ENCODE measurements at regions not wholly inside any gene's neighbourhood (a gene's known extent, or its start where the extent isn't known, plus 50 kb on each side); places are given as distances from the start of the nearest gene placed in this dataset.

GRCh38 chr1:30489737-30490389, 233.5 kb downstream of the MATN1 start:
- no peaks in the 10 kb centered on the region for H3K9me3 ChIP-seq
- no peaks in the 10 kb centered on the region for H3K4me1 ChIP-seq
- no peaks in the 10 kb centered on the region for H3K27me3 ChIP-seq (ENCODE audit: low read depth)
- H3K4me3 ChIP-seq: no peak overlapping the region
- DNase-seq (ENCODE audit: low spot score in 2 of 2): no peak
- no peaks in the 10 kb centered on the region for H3K36me3 ChIP-seq (replicated peaks)
- in situ Hi-C loops (cut with MboI; ENCODE audit: low sequenced_read_pairs): loop anchor here (5.0 kb wide), 1 partner anchor 393 kb away; no protein-coding TSS in a partner anchor

GRCh38 chr1:30488324-30488913, 235.0 kb downstream of the MATN1 start:
- H3K36me3 ChIP-seq (replicated peaks): no peaks in the 10 kb centered on the region

GRCh38 chr1:30487042-30487441, 236.3 kb downstream of the MATN1 start:
- no peaks in the 10 kb centered on the region for H3K4me1 ChIP-seq
- no peak overlapping the region for H3K4me3 ChIP-seq
- no peaks in the 10 kb centered on the region for H3K27me3 ChIP-seq (ENCODE audit: low read depth)
- no peaks in the 10 kb centered on the region for H3K9me3 ChIP-seq
- H3K36me3 ChIP-seq (replicated peaks): no peaks in the 10 kb centered on the region
- in situ Hi-C loops (cut with MboI; ENCODE audit: low sequenced_read_pairs): no loop called here
- no peak for DNase-seq (ENCODE audit: low spot score in 2 of 2)

More at GRCh38 chr1:30488324-30488913, 235.0 kb downstream of the MATN1 start:
- Histone ChIP-seq H3K4me3 (no peak overlapping the region), H3K4me1 (no peaks in the 10 kb centered on the region), H3K9me3 (no peaks in the 10 kb centered on the region), H3K27me3 (ENCODE audit: low read depth) (no peaks in the 10 kb centered on the region)
- DNase-seq (ENCODE audit: low spot score in 2 of 2): no peak
- in situ Hi-C loops (cut with MboI; ENCODE audit: low sequenced_read_pairs): no loop called here

GRCh38 chr1:30485072-30485471, 238.3 kb downstream of the MATN1 start:
- Histone ChIP-seq H3K27me3 (ENCODE audit: low read depth) (no peaks in the 10 kb centered on the region), H3K36me3 (replicated peaks) (no peaks in the 10 kb centered on the region), H3K4me3 (no peak overlapping the region), H3K4me1 (no peaks in the 10 kb centered on the region), H3K9me3 (no peaks in the 10 kb centered on the region)
- no peak for DNase-seq (ENCODE audit: low spot score in 2 of 2)
- in situ Hi-C loops (cut with MboI; ENCODE audit: low sequenced_read_pairs): no loop called here

- Histone ChIP-seq H3K9me3 (no peaks in the 10 kb centered on the region), H3K36me3 (replicated peaks) (no peaks in the 10 kb centered on the region), H3K27me3 (ENCODE audit: low read depth) (no peaks in the 10 kb centered on the region), H3K4me3 (no peak overlapping the region), H3K4me1 (no peaks in the 10 kb centered on the region)
- no peak for DNase-seq (ENCODE audit: low spot score in 2 of 2)
- in situ Hi-C loops (cut with MboI; ENCODE audit: low sequenced_read_pairs): no loop called here
These were observed 238.7 kb downstream of the MATN1 start for GRCh38 chr1:30484668-30485067.

- DNase-seq (ENCODE audit: low spot score in 2 of 2): no peak
- H3K4me1 ChIP-seq: no peaks in the 10 kb centered on the region
- in situ Hi-C loops (cut with MboI; ENCODE audit: low sequenced_read_pairs): no loop called here
- no peaks in the 10 kb centered on the region for H3K36me3 ChIP-seq (replicated peaks)
- H3K9me3 ChIP-seq: no peaks in the 10 kb centered on the region
- no peak overlapping the region for H3K4me3 ChIP-seq
- 0 out of 2 replicates have a peak, but pooled peaks cover 3% of the 10 kb centered on the region for H3K27me3 ChIP-seq (ENCODE audit: low read depth)
These were observed 243.8 kb downstream of the MATN1 start for GRCh38 chr1:30479575-30479974.

GRCh38 chr1:30478799-30479563, 244.4 kb downstream of the MATN1 start:
- H3K27me3 ChIP-seq (ENCODE audit: low read depth): 0 out of 2 replicates have a peak, but pooled peaks cover 3% of the 10 kb centered on the region

GRCh38 chr1:30478283-30478682, 245.1 kb downstream of the MATN1 start:
- in situ Hi-C loops (cut with MboI; ENCODE audit: low sequenced_read_pairs): no loop called here
- H3K4me3 ChIP-seq: no peak overlapping the region
- DNase-seq (ENCODE audit: low spot score in 2 of 2): no peak
- H3K27me3 ChIP-seq (ENCODE audit: low read depth): 0 out of 2 replicates have a peak, but pooled peaks cover 3% of the 10 kb centered on the region
- no peaks in the 10 kb centered on the region for H3K36me3 ChIP-seq (replicated peaks)
- no peaks in the 10 kb centered on the region for H3K9me3 ChIP-seq
- no peaks in the 10 kb centered on the region for H3K4me1 ChIP-seq

More at GRCh38 chr1:30478799-30479563, 244.4 kb downstream of the MATN1 start:
- H3K4me3 ChIP-seq: no peak overlapping the region
- no peaks in the 10 kb centered on the region for H3K36me3 ChIP-seq (replicated peaks)
- no peaks in the 10 kb centered on the region for H3K4me1 ChIP-seq
- H3K9me3 ChIP-seq: no peaks in the 10 kb centered on the region
- in situ Hi-C loops (cut with MboI; ENCODE audit: low sequenced_read_pairs): no loop called here
- DNase-seq (ENCODE audit: low spot score in 2 of 2): no peak

- no peak for DNase-seq (ENCODE audit: low spot score in 2 of 2)
- Histone ChIP-seq H3K4me1 (no peaks in the 10 kb centered on the region), H3K27me3 (ENCODE audit: low read depth) (0 out of 2 replicates have a peak, but pooled peaks cover 3% of the 10 kb centered on the region), H3K9me3 (no peaks in the 10 kb centered on the region), H3K36me3 (replicated peaks) (no peaks in the 10 kb centered on the region), H3K4me3 (no peak overlapping the region)
- in situ Hi-C loops (cut with MboI; ENCODE audit: low sequenced_read_pairs): no loop called here
These were observed 245.8 kb downstream of the MATN1 start for GRCh38 chr1:30477588-30477987.

GRCh38 chr1:30476911-30477459, 246.4 kb downstream of the MATN1 start:
- Histone ChIP-seq H3K4me3 (no peak overlapping the region), H3K4me1 (no peaks in the 10 kb centered on the region), H3K9me3 (no peaks in the 10 kb centered on the region), H3K36me3 (replicated peaks) (no peaks in the 10 kb centered on the region), H3K27me3 (ENCODE audit: low read depth) (0 out of 2 replicates have a peak, but pooled peaks cover 3% of the 10 kb centered on the region)
- in situ Hi-C loops (cut with MboI; ENCODE audit: low sequenced_read_pairs): no loop called here
- no peak for DNase-seq (ENCODE audit: low spot score in 2 of 2)

GRCh38 chr1:30476476-30476875, 246.9 kb downstream of the MATN1 start:
- Histone ChIP-seq H3K9me3 (no peaks in the 10 kb centered on the region), H3K36me3 (replicated peaks) (no peaks in the 10 kb centered on the region), H3K4me1 (no peaks in the 10 kb centered on the region), H3K4me3 (no peak overlapping the region), H3K27me3 (ENCODE audit: low read depth) (0 out of 2 replicates have a peak, but pooled peaks cover 3% of the 10 kb centered on the region)
- in situ Hi-C loops (cut with MboI; ENCODE audit: low sequenced_read_pairs): no loop called here
- DNase-seq (ENCODE audit: low spot score in 2 of 2): no peak

- Histone ChIP-seq H3K9me3 (no peaks in the 10 kb centered on the region), H3K36me3 (replicated peaks) (no peaks in the 10 kb centered on the region), H3K4me3 (no peak overlapping the region), H3K4me1 (no peaks in the 10 kb centered on the region), H3K27me3 (ENCODE audit: low read depth) (0 out of 2 replicates have a peak, but pooled peaks cover 3% of the 10 kb centered on the region)
- in situ Hi-C loops (cut with MboI; ENCODE audit: low sequenced_read_pairs): no loop called here
- no peak for DNase-seq (ENCODE audit: low spot score in 2 of 2)
These were observed 247.4 kb downstream of the MATN1 start for GRCh38 chr1:30475966-30476365.

GRCh38 chr1:30475201-30475600, 248.2 kb downstream of the MATN1 start:
- Histone ChIP-seq H3K9me3 (no peaks in the 10 kb centered on the region), H3K27me3 (ENCODE audit: low read depth) (0 out of 2 replicates have a peak, but pooled peaks cover 3% of the 10 kb centered on the region), H3K4me3 (no peak overlapping the region), H3K4me1 (no peaks in the 10 kb centered on the region), H3K36me3 (replicated peaks) (no peaks in the 10 kb centered on the region)
- no peak for DNase-seq (ENCODE audit: low spot score in 2 of 2)
- in situ Hi-C loops (cut with MboI; ENCODE audit: low sequenced_read_pairs): no loop called here

Data from HAP-1 (cell line).